T1000 (cell line): ENCODE measurements at regions not wholly inside any gene's neighbourhood (a gene's known extent, or its start where the extent isn't known, plus 50 kb on each side); places are given as distances from the start of the nearest gene placed in this dataset.

Experiments
- DNase-seq: peaks from one replicate; lab custom pipeline; 2025; ENCODE audit warnings: mixed read lengths; lab: John Stamatoyannopoulos, UW

GRCh38 chr17:73953206-73954033 is 250.1 kb upstream of the RPL38 start:
- no peak for DNase-seq

GRCh38 chr17:73954951-73955350 is 248.5 kb upstream of the RPL38 start:
- DNase-seq, result no peak

- no peak for DNase-seq
Measured at GRCh38 chr17:73955616-73956015, 247.9 kb upstream of the RPL38 start.

- no peak for DNase-seq
Measured at GRCh38 chr17:73956169-73956568, 247.3 kb upstream of the RPL38 start.

- no peak for DNase-seq
Measured at GRCh38 chr17:73956595-73957465, 246.6 kb upstream of the RPL38 start.

- no peak for DNase-seq
Measured at GRCh38 chr17:73957564-73957963, 245.9 kb upstream of the RPL38 start.

- no peak for DNase-seq
Measured at GRCh38 chr17:73958453-73958852, 245.0 kb upstream of the RPL38 start.

GRCh38 chr17:73960469-73960868 is 243.0 kb upstream of the RPL38 start:
- DNase-seq, result no peak

GRCh38 chr17:73962308-73962707 is 241.2 kb upstream of the RPL38 start:
- DNase-seq, result no peak

- DNase-seq, result no peak
Measured at GRCh38 chr17:73968680-73969079, 234.8 kb upstream of the RPL38 start.

- DNase-seq, result no peak
Measured at GRCh38 chr17:73969956-73970355, 233.5 kb upstream of the RPL38 start.

GRCh38 chr17:73971127-73971526 is 232.4 kb upstream of the RPL38 start:
- no peak for DNase-seq

- no peak for DNase-seq
Measured at GRCh38 chr17:73972056-73972455, 231.4 kb upstream of the RPL38 start.

- DNase-seq, result no peak
Measured at GRCh38 chr17:73972901-73973300, 230.6 kb upstream of the RPL38 start.

- DNase-seq, result no peak
Measured at GRCh38 chr17:73973586-73974409, 229.7 kb upstream of the RPL38 start.

GRCh38 chr17:73974536-73974935 is 228.9 kb upstream of the RPL38 start:
- DNase-seq, result no peak

- no peak for DNase-seq
Measured at GRCh38 chr17:73976147-73976546, 227.3 kb upstream of the RPL38 start.

GRCh38 chr17:73976676-73977521 is 226.6 kb upstream of the RPL38 start:
- no peak for DNase-seq

- no peak for DNase-seq
Measured at GRCh38 chr17:73980517-73980916, 223.0 kb upstream of the RPL38 start.

GRCh38 chr17:73982871-73983270 is 220.6 kb upstream of the RPL38 start:
- DNase-seq, result no peak
